ENCODE measurements at regions not wholly inside any gene's neighbourhood (a gene's known extent, or its start where the extent isn't known, plus 50 kb on each side); places are given as distances from the start of the nearest gene placed in this dataset.

DNA sequence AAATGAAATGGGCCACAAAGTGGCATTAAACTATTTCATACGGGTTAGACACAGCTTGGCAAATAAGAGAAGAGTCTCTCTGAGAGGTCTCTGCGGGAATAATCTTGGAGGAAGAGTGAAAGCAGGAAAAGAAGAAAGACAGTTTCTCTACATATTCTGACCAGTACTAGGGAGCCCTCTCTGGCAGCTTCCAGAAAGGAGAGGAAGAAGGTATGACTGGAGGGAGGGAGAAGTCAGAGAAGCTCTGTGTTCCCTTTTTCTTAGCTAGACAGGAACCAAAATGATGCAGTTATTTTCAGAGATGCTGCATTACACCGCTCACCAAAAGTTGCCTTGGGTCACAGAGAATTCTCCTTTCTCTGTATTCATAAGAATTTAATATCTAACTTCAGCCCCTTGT, 382.1 kb downstream of the KCNA4 start:
- TF ChIP-seq, protein P1, sequence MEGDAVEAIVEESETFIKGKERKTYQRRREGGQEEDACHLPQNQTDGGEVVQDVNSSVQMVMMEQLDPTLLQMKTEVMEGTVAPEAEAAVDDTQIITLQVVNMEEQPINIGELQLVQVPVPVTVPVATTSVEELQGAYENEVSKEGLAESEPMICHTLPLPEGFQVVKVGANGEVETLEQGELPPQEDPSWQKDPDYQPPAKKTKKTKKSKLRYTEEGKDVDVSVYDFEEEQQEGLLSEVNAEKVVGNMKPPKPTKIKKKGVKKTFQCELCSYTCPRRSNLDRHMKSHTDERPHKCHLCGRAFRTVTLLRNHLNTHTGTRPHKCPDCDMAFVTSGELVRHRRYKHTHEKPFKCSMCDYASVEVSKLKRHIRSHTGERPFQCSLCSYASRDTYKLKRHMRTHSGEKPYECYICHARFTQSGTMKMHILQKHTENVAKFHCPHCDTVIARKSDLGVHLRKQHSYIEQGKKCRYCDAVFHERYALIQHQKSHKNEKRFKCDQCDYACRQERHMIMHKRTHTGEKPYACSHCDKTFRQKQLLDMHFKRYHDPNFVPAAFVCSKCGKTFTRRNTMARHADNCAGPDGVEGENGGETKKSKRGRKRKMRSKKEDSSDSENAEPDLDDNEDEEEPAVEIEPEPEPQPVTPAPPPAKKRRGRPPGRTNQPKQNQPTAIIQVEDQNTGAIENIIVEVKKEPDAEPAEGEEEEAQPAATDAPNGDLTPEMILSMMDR (IDR thresholded peaks at IDR 0.05) = no peak
- TF ChIP-seq EZH2 (IDR thresholded peaks at IDR 0.05; ENCODE audit: borderline replicate concordance, insufficient read depth, low read depth, low read length, poor library complexity, severe bottlenecking) = no peak
- CTCF ChIA-PET = no interaction called here
- Mint-ChIP-seq H3K9me3 (ENCODE audit: insufficient read depth) (peaks cover 6% of the 10 kb centered on the region), H3K4me1 (no peaks in the 10 kb centered on the region), H3K27me3 (no peaks in the 10 kb centered on the region), H3K4me3 (no peak overlapping the region), H3K27ac (no peak overlapping the region)
- ATAC-seq (ENCODE audit: low read depth) (no peak), DNase-seq (no peak)
- no peak overlapping the region for H3K4me3 ChIP-seq (ENCODE audit: control extremely low read depth in 1 of 5, extremely low read depth in 1 of 5, insufficient read depth in 1 of 5, low read depth in 2 of 5, low read length in 4 of 5)
- POLR2A ChIA-PET = no interaction called here
- H3K4me2 ChIP-seq (replicated peaks; ENCODE audit: low read depth, low read length, poor library complexity, severe bottlenecking) = no peak overlapping the region
- intact Hi-C loops (cut with micrococcal nuclease) = no loop called here
- no peaks in the 10 kb centered on the region for H4K20me1 ChIP-seq (ENCODE audit: control insufficient read depth, insufficient read depth, low read length, poor library complexity, severe bottlenecking)
- no peak overlapping the region for H3K27ac ChIP-seq (ENCODE audit: low read length in 2 of 2)
- no peak overlapping the region for H3K9ac ChIP-seq (ENCODE audit: low read length)
- H2AFZ ChIP-seq (ENCODE audit: insufficient read depth, low read depth, low read length, poor library complexity, severe bottlenecking) = no peak overlapping the region
- H3K36me3 ChIP-seq (replicated peaks in 1 of 2; ENCODE audit: control extremely low read depth in 1 of 2, control insufficient read depth in 1 of 2, extremely low read depth in 1 of 2, insufficient read depth in 2 of 2, low read length in 1 of 2) = no peaks in the 10 kb centered on the region
- no peaks in the 10 kb centered on the region for H3K4me1 ChIP-seq (ENCODE audit: control insufficient read depth in 2 of 2, insufficient read depth in 2 of 2, low read length in 2 of 2)
- 80% methylated on average over 3 of the region's 3 CpGs for WGBS (ENCODE audit: insufficient coverage)
- H3K9me3 ChIP-seq (ENCODE audit: control extremely low read depth in 1 of 3, control insufficient read depth in 2 of 3, insufficient read depth in 1 of 3, low read length in 2 of 3) = peaks cover 0 to 2% (median 0%) of the 10 kb centered on the region in 3 donors
- H3K27me3 ChIP-seq (replicated peaks in 1 of 4; ENCODE audit: control extremely low read depth in 1 of 4, control insufficient read depth in 3 of 4, insufficient read depth in 4 of 4, low read length in 3 of 4) = no peaks in the 10 kb centered on the region
- no peaks in the 10 kb centered on the region for H3K79me2 ChIP-seq (ENCODE audit: control insufficient read depth, insufficient read depth, low read length)

DNA sequence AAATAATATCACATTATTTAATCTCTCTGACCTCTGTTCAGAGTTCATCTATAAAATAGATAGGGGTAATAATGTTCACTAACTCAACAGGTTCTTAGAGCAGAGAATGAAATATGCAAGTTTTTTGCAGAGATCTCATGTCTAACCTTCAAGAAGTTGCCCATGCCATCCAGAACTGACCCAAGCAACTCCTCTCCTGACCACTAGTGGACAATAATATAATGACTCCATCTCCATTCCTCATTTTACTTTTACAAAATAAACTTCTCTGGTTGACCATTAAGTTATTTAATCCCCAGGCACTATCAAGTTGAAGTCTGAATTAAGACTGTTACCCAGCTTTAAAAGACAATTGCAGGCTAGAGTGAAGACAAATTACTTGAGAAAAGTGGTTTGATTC, 382.6 kb downstream of the KCNA4 start:
- Mint-ChIP-seq H3K4me3 (no peak overlapping the region), H3K9me3 (ENCODE audit: insufficient read depth) (peaks cover 6% of the 10 kb centered on the region), H3K27ac (no peak overlapping the region), H3K27me3 (no peaks in the 10 kb centered on the region), H3K4me1 (no peaks in the 10 kb centered on the region)
- Histone ChIP-seq H4K20me1 (ENCODE audit: control insufficient read depth, insufficient read depth, low read length, poor library complexity, severe bottlenecking) (no peaks in the 10 kb centered on the region), H3K4me2 (replicated peaks; ENCODE audit: low read depth, low read length, poor library complexity, severe bottlenecking) (no peak overlapping the region), H3K9me3 (ENCODE audit: control extremely low read depth in 1 of 3, control insufficient read depth in 2 of 3, insufficient read depth in 1 of 3, low read length in 2 of 3) (peaks cover 0 to 2% (median 0%) of the 10 kb centered on the region in 3 donors), H3K36me3 (replicated peaks in 1 of 2; ENCODE audit: control extremely low read depth in 1 of 2, control insufficient read depth in 1 of 2, extremely low read depth in 1 of 2, insufficient read depth in 2 of 2, low read length in 1 of 2) (no peaks in the 10 kb centered on the region), H3K9ac (ENCODE audit: low read length) (no peak overlapping the region), H2AFZ (ENCODE audit: insufficient read depth, low read depth, low read length, poor library complexity, severe bottlenecking) (no peak overlapping the region), H3K79me2 (ENCODE audit: control insufficient read depth, insufficient read depth, low read length) (no peaks in the 10 kb centered on the region), H3K4me3 (ENCODE audit: control extremely low read depth in 1 of 5, extremely low read depth in 1 of 5, insufficient read depth in 1 of 5, low read depth in 2 of 5, low read length in 4 of 5) (no peak overlapping the region), H3K27ac (ENCODE audit: low read length in 2 of 2) (no peak overlapping the region), H3K27me3 (replicated peaks in 1 of 4; ENCODE audit: control extremely low read depth in 1 of 4, control insufficient read depth in 3 of 4, insufficient read depth in 4 of 4, low read length in 3 of 4) (no peaks in the 10 kb centered on the region), H3K4me1 (ENCODE audit: control insufficient read depth in 2 of 2, insufficient read depth in 2 of 2, low read length in 2 of 2) (no peaks in the 10 kb centered on the region)
- ATAC-seq (ENCODE audit: low read depth) = no peak
- ChIA-PET CTCF (no interaction called here), POLR2A (no interaction called here)
- no peak for DNase-seq
- intact Hi-C loops (cut with micrococcal nuclease) = no loop called here
- TF ChIP-seq, protein P1 (IDR thresholded peaks at IDR 0.05) = no peak
- TF ChIP-seq EZH2 (IDR thresholded peaks at IDR 0.05; ENCODE audit: borderline replicate concordance, insufficient read depth, low read depth, low read length, poor library complexity, severe bottlenecking) = no peak

All from B cell (primary cell).